GM18858 (cell line): ENCODE measurements at regions not wholly inside any gene's neighbourhood (a gene's known extent, or its start where the extent isn't known, plus 50 kb on each side); places are given as distances from the start of the nearest gene placed in this dataset.

Experiments used
- ATAC-seq: cut with Tn5 transposase; IDR thresholded peaks from one replicate; pipeline ENCODE4 v1.9.1; 2021; ENCODE audit not compliant: unreplicated experiment

- ATAC-seq = no peak
These were observed 375.3 kb upstream of the DDI1 start for GRCh38 chr11:103661185-103661584.

GRCh38 chr11:103661991-103662390 lies 374.4 kb upstream of the DDI1 start:
- ATAC-seq = no peak

- ATAC-seq = peak; percentile 42
These were observed 373.6 kb upstream of the DDI1 start for GRCh38 chr11:103662880-103663279.

- no peak for ATAC-seq
These were observed 367.6 kb upstream of the DDI1 start for GRCh38 chr11:103668859-103669258.

- ATAC-seq = no peak
These were observed 365.2 kb upstream of the DDI1 start for GRCh38 chr11:103671143-103671651.

GRCh38 chr11:103673773-103674172 lies 362.7 kb upstream of the DDI1 start:
- ATAC-seq = no peak

- no peak for ATAC-seq
These were observed 360.0 kb upstream of the DDI1 start for GRCh38 chr11:103676413-103676812.

GRCh38 chr11:103680826-103681225 lies 355.6 kb upstream of the DDI1 start:
- no peak for ATAC-seq

- ATAC-seq = peak; percentile 10
These were observed 354.6 kb upstream of the DDI1 start for GRCh38 chr11:103681855-103682254.

- peak; percentile 91 for ATAC-seq
These were observed 353.9 kb upstream of the DDI1 start for GRCh38 chr11:103682318-103683184.

- no peak for ATAC-seq
These were observed 352.9 kb upstream of the DDI1 start for GRCh38 chr11:103683576-103683975.

- ATAC-seq = no peak
These were observed 347.5 kb upstream of the DDI1 start for GRCh38 chr11:103688924-103689323.

- ATAC-seq = no peak
These were observed 346.1 kb upstream of the DDI1 start for GRCh38 chr11:103690356-103690755.

- no peak for ATAC-seq
These were observed 340.3 kb upstream of the DDI1 start for GRCh38 chr11:103696123-103696522.

GRCh38 chr11:103699216-103699615 lies 337.2 kb upstream of the DDI1 start:
- no peak for ATAC-seq

GRCh38 chr11:103699656-103700055 lies 336.8 kb upstream of the DDI1 start:
- ATAC-seq = no peak

- ATAC-seq = no peak
These were observed 335.8 kb upstream of the DDI1 start for GRCh38 chr11:103700622-103701021.

GRCh38 chr11:103703437-103703836 lies 333.0 kb upstream of the DDI1 start:
- ATAC-seq = no peak

GRCh38 chr11:103703954-103704353 lies 332.5 kb upstream of the DDI1 start:
- ATAC-seq = no peak

GRCh38 chr11:103705642-103706041 lies 330.8 kb upstream of the DDI1 start:
- ATAC-seq = no peak

- no peak for ATAC-seq
These were observed 327.1 kb upstream of the DDI1 start for GRCh38 chr11:103709371-103709770.

GRCh38 chr11:103714246-103714645 lies 322.2 kb upstream of the DDI1 start:
- no peak for ATAC-seq

GRCh38 chr11:103716363-103716762 lies 320.1 kb upstream of the DDI1 start:
- ATAC-seq = no peak
